ENCODE measurements at regions not wholly inside any gene's neighbourhood (a gene's known extent, or its start where the extent isn't known, plus 50 kb on each side); places are given as distances from the start of the nearest gene placed in this dataset.
A peak's percentile ranks its signal among the peaks of the same experiment; 100 is the strongest.
"Not testable (repeated sequence)": the region's sequence is repeated elsewhere in the genome, so short reads cannot be mapped to it uniquely, and the experiment has no call there.

- DNase-seq (no peak), ATAC-seq (peak in 1 of 2 donors; percentile 70)
- intact Hi-C loops (cut with DNase I): no loop called here
These were observed 542.3 kb upstream of the NRP1 start for GRCh38 chr10:33876584-33877400.

DNA sequence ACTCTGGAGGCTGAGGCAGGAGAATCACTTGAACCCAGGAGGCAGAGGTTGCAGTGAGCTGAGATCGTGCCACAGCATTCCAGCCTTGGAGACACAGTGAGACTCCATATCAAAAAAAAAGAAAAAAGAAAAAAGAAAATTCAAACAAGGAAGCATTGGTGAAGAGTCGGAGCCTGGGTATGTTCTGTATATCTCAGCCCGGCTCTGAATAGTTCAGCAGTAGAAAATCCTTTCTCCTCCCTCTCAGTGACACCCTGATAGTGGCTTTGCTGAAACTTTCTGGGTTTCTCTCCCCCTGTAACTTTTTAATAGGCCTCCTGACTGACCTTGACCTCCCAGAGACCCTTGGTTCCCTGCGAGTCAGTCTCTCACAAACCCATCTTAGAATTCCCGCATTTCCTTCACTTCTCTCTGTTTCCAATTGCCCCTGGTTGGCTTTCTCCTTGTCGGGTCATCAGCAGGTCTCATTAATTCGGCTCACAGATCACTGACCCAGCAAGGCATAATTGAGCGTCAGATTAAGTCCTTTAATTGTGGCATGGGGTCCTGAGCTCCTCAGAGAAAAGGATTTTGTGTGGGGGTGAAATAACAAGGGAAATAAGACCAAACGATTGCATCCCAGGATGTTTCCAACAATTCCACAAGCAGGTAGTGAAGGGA is 541.6 kb upstream of the NRP1 start:
- intact Hi-C loops (cut with DNase I): no loop called here
- no peak for ATAC-seq
- no peak for DNase-seq

GRCh38 chr10:33871061-33871956 is 536.8 kb upstream of the NRP1 start:
- intact Hi-C loops (cut with DNase I): no loop called here
- ATAC-seq: no peak
- DNase-seq: no peak

DNA sequence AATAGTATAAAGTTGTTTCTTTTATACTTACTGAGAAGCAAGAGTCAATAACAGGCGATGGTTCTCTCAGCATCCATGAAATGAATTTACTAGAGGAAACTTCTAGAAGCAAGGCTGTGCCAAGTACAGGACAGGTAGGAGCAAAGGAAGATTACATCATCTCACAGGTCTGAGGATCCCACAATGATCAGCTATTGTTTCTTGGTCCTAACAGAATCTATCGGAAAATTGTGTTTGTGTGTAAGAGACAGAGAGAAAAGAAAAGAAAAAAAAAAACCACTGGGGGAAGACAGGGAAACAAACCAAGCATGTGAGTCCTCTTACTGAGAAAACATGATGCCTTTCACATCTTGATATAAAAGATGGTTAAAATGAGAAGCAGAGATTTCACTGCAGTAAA is 535.0 kb upstream of the NRP1 start:
- intact Hi-C loops (cut with DNase I): no loop called here
- DNase-seq (no peak), ATAC-seq (no peak)

DNA sequence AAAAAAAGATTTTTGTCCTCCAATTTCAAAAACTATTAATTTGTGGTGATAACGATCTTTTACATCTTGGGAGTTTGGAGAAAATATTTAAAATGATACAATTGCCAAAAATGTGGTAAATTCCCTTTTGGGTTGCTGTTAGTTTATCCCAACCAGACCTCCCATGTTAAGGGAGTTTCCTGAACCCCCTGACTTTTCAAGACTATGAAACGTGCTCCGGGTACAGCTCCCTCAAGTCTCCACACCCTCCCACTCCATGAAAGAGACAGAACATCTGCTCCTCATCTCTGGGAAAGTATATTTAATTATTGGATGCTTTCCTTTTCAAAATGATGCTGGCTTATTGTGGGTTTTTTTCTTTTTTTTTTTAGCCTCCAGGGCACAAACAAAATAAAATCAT is 534.6 kb upstream of the NRP1 start:
- DNase-seq: no peak

DNA sequence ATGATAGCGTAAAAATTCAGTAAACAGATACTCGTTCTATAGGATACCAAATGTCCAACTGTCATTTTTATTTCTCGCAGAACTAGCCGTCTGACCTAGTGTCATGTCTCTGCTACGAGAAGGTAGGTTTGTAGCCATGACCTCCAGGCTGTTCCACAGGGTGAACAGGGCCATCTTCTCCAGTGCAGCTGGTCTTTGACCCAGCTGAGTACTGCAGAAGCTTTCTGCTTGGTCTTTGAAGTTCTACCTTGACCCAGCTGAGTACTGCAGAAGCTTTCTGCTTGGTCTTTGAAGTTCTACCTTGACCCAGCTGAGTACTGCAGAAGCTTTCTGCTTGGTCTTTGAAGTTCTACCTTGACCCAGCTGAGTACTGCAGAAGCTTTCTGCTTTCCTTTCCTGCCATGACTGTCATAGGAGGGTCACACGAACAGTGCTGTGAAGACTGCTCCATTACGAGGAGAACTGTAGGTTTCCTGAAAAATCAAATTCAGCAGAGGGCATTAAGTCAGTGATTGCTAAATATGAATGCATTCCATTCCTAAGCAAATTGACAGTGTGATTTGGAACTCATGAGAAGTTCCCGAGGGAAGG is 532.8 kb upstream of the NRP1 start:
- DNase-seq; ATAC-seq; intact Hi-C loops (cut with DNase I): not testable (repeated sequence)

More for the DNA sequence above, 534.6 kb upstream of the NRP1 start:
- ATAC-seq: peak; percentile 58 to 83
- intact Hi-C loops (cut with DNase I): no loop called here

GRCh38 chr10:33863352-33863751 is 528.9 kb upstream of the NRP1 start:
- no peak for DNase-seq
- ATAC-seq: no peak
- intact Hi-C loops (cut with DNase I): no loop called here

DNA sequence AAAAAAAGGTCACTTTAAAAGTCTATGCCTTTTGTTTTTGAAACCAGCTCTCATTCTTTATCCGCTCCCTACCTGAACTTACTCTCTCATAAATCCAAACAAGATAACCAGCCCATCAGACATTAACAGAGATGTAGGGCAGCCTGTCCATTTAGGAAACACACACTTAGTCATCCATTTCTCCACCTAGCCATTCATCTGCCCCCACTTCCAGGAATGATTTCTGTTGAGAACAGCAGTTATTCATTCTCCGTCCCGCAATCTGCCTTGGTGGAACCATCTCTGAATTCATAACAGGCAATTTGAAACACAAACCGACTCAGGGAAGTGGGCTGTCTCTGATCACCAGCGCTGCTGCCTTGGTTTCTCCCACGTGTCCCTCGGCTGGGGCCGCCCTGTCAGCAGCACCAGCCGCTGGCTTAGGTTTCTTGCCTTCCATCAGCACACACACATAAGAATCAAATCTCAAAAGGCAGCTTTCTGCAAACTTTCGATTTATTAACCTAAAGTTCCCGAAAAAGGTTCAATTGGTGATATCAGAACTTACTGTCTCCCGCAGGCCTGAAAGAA is 528.2 kb upstream of the NRP1 start:
- ATAC-seq (no peak), DNase-seq (no peak)
- intact Hi-C loops (cut with DNase I): no loop called here

GRCh38 chr10:33861833-33862232 is 527.4 kb upstream of the NRP1 start:
- intact Hi-C loops (cut with DNase I): no loop called here
- DNase-seq (no peak), ATAC-seq (no peak)

DNA sequence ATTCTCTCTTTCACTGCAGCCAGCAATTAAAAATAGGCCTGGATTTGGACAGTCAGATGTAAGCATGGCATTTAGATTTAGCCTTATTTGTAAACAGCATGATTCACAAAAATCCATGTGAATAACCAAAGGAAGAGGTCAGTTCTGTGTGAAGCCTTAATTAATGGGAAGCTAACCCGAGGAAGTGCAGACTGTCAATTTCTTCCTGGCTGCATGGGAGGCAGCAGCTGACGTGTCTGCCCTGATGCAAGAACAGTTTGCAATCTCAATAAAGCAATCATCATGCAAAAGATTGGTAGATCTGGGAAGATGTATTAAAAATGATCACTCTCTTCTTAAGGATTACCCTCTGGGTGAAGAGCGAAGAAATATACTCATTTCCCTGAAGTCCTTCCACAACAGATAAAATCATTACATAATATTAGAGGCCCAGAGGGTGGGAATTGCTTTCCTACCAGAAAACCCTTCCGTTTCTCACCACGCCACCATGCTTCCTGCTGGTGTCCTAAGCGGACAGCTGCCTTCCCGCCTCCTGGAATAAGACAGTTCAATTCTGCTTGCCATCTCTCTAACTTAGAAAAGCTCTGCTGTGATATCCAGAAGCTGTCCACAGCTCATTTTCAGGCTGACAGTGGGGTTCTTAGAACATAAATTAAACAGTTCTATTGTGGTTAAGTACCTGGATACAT is 526.7 kb upstream of the NRP1 start:
- intact Hi-C loops (cut with DNase I): no loop called here
- DNase-seq (no peak), ATAC-seq (no peak)

- DNase-seq: no peak
- intact Hi-C loops (cut with DNase I): no loop called here
- ATAC-seq: no peak
These were observed 526.1 kb upstream of the NRP1 start for GRCh38 chr10:33860552-33860951.

DNA sequence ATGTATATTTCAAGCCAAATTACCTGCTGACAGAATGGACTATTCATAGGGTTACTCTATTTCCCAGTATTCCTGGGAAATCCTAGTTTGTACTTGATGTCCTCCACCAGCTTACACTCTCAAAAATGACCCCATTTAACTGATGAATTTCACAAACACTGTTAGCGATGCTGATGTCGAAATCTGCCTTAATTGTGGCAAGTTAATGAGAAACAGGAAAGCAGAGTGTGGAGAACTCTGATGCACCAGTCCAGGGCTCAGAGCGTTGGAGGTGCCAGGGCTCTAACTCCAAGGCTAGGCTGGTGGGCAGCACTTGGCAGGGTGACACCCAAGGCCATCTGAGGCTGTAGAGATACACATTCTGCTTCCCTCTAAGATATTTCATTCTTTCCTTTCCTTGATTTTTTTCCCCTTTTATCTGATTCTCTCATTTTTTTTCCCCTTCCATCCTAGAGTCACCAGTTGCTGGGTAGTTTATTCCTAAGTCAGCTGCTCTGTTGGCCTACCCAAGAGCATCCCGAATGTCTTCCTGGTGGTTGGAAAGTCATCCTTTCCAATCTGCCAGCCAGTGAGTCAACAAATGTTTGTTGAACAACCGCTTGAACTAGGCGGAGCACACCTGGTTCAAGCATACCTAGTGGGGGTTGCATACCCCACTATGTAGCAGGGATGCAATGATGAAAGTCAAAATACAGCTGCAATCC is 525.0 kb upstream of the NRP1 start:
- DNase-seq (no peak), ATAC-seq (no peak)
- intact Hi-C loops (cut with DNase I): no loop called here

- DNase-seq (no peak), ATAC-seq (no peak)
- intact Hi-C loops (cut with DNase I): no loop called here
These were observed 523.9 kb upstream of the NRP1 start for GRCh38 chr10:33858326-33858725.

GRCh38 chr10:33853221-33853620 is 518.8 kb upstream of the NRP1 start:
- intact Hi-C loops (cut with DNase I); ATAC-seq; DNase-seq: not testable (repeated sequence)

GRCh38 chr10:33843379-33843778 is 508.9 kb upstream of the NRP1 start:
- ATAC-seq: no peak
- intact Hi-C loops (cut with DNase I): no loop called here
- DNase-seq: no peak

DNA sequence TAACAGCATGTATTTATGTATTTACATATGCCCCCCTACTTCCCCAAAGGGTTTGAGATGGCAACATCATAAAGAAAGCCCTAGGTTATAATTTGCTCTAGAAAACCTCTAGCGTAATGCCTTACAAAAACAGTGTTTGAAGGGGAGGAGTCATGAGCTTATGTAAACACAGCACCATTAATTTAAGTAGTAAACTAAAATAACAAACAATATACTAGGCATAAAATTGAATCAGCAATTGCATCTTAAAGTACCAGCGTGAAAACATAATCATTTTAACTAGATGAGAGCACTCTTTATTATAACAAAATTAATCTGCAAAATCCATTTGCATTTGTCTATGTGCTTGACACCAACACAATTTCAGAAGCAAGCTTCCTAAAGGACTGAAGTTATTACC is 507.2 kb upstream of the NRP1 start:
- intact Hi-C loops (cut with DNase I): no loop called here
- ATAC-seq (no peak), DNase-seq (no peak)

DNA sequence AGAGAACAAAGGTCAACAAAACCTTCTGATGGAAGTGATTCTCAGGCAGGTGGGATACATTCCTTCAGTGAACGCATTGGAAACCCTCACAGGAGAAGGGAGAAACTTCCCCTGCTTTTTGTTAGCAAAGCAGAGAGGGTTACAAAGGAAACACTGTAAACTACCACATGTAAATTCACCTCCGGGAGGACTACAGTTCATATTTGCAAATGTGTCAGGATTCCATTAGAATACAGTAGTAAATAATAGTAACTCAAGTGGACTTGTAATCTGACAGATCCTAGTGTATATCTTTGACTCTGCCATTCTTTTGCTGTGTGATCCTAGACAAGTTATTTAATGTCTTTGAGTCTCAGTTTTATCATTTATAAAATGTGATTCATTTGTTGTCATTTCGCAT is 504.3 kb upstream of the NRP1 start:
- ATAC-seq: no peak
- intact Hi-C loops (cut with DNase I): no loop called here
- DNase-seq: no peak

DNA sequence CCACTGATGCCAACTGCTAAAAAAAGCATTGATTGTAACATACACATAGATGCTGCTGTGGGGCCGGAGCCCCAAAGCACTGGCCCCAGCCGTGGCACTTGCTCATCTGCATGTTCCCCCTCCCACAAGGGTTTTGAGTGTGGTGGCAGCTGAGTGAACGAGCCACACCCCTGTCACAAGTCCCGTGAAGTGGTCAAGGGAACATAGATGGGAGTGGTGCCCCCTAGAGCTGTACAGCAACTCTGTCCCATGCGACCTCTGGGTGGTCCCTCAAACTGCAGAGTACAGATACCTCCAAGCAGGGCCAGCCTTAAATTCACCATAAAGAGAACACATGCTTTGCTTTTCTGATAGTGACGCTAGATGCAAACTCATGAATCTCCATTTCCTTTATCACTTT is 503.3 kb upstream of the NRP1 start:
- ATAC-seq (no peak), DNase-seq (no peak)
- intact Hi-C loops (cut with DNase I): no loop called here
